ENCODE measurements at regions not wholly inside any gene's neighbourhood (a gene's known extent, or its start where the extent isn't known, plus 50 kb on each side); places are given as distances from the start of the nearest gene placed in this dataset.
A peak's percentile ranks its signal among the peaks of the same experiment; 100 is the strongest.

DNA sequence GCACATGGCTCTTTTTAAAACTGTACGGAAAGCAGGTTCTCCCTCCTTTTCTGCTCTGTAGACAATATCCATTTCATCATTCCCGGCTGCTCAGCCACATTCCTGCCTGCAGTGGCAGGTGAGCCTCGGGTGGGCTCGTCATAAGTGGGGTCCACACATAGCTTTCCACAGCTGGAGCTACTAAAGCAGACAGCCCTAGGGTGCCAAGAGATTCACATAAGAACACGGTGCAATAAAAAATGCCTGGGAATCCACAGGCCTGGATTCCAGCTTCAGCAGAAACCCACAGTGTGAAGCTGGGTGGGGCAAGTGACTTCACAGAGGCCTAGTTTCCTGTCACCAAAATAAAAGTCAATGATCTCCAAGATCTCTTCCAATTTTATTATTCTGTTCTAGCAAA is 96.4 kb downstream of the MIS18A start:
- DNase-seq = no peak

DNA sequence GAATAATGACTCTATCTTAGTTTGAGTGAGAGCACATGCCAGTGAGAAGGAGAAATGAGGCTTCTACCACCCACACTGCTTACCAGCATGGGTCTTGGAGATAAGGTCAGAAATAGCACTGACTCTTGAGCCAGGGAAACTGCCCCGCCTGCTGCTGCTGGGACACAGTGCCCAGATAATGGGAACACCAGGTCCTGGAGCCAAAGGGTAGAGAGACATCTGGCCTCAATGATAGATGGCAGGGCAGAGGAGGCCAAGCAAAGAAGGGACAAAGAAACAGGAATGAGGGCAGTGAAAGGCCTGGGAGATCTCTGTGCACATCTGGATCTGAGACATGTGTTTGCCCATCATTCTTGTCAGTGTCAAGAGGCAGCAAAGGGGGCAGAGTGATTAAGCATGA is 97.4 kb downstream of the MIS18A start:
- no peak for DNase-seq

- no peak for DNase-seq
Measured at GRCh38 chr21:32174819-32175218, 104.0 kb downstream of the MIS18A start.

DNA sequence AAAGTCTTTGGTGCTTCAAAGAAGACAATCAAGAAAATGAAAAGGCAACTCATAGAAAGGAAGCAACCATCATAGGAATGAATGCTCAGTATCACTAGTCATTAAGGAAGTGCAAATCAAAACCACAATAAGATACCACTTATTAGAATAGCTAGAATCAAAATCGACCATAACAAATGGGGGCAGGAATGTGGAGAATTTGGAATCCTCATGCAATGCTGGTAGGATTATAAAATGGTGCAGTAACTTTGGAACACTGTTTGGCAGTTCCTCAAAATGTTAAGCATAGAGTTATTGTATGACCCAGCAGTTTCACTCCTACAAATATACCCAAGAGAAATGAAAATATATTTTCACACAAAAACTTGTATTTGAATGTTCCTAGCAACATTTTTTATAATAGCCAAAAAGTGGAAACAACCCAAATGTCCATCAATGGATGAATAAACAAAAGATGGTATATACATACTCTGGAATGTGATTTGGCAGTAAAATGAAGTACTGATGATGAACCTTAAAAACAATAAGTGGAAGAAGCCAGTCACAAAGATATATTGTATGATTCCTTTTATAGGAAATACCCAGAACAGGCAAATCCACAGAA is 105.6 kb downstream of the MIS18A start:
- DNase-seq = no peak

DNA sequence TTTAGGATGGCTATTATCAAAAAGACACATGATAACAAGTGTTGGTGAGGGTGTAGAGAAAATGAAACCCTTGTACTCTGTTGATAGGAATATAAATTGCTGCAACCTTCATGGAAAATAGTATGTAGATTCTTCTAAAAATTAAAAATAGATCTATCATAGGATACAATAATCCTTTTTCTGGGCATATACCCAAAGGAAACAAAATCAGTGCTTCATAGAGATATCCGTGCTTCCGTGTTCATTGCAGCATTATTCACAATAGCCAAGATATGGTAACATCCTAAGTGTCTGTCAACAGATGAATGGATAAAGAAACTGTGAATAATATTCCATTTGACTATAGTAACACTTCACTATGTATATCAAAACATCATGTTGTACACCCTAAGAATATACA is 106.7 kb downstream of the MIS18A start:
- DNase-seq = no peak

DNA sequence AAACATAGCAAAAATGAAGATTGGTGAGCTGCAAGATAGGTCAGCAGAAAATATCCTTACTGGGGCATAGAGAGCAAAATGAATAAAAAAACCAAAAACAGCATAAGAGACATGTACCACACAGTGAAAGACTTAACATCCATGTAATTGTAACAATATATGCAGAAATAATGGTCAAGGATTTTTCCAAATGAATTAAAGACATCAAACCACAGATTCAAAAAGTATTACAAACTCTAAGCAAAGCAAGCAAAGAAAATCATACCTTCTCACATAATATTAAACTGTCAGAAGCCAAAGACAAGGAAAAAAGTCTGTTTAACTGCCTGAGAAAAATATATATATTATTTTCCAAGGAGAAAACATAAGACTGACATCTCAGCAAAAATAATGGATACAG is 111.3 kb downstream of the MIS18A start:
- DNase-seq = no peak

- no peak for DNase-seq
Measured at GRCh38 chr21:32163386-32163785, 115.5 kb downstream of the MIS18A start.

DNA sequence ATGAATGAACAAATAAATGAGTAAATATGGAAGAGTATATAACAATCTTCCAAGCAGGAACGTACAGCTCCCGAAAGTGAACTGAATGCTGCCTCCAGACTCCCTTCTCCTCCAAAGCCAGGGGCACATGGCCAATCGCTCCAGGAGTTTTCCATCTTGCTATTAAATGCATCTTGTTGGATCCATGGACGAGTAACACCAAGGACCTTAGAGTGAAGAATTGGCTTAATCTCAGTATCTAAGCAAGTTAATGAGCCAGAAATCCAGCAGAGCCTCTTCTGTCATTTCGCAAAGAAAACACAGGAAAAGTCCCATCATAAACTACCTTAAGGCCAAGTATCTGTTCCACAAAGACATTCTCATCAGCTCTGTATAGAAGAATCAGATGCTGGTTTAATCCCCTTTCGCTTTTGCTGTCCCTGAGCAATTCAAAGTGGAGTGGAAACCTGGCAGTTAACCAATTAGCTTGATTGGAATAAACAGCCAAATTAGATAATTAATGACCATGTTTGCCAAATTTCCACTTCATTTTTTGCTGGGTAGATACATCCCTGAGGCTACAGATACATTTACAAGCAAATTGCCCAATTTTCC is 116.0 kb downstream of the MIS18A start:
- DNase-seq = no peak

GRCh38 chr21:32155226-32155625 is 123.6 kb downstream of the MIS18A start:
- no peak for DNase-seq

GRCh38 chr21:32147041-32147440 is 131.8 kb downstream of the MIS18A start:
- DNase-seq = no peak

DNA sequence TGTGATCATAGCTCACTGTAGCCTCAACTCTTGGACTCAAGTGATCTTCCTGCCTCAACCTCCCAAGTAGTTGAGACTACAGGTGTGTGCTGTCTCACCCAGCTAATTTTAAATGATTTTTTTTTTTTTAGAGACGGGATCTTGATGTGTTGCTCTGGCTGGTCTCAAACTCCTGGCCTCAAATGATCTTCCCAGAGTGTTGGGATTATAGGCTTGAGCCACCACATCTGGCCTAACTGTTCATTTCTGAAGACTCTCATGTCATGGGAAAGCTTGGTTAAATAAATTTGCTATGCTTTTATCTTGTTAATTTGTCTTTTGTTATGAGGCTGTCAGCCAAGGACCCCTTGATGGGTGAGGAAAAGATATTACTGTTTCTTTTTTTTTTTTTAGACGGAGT is 134.0 kb downstream of the MIS18A start:
- no peak for DNase-seq

DNA sequence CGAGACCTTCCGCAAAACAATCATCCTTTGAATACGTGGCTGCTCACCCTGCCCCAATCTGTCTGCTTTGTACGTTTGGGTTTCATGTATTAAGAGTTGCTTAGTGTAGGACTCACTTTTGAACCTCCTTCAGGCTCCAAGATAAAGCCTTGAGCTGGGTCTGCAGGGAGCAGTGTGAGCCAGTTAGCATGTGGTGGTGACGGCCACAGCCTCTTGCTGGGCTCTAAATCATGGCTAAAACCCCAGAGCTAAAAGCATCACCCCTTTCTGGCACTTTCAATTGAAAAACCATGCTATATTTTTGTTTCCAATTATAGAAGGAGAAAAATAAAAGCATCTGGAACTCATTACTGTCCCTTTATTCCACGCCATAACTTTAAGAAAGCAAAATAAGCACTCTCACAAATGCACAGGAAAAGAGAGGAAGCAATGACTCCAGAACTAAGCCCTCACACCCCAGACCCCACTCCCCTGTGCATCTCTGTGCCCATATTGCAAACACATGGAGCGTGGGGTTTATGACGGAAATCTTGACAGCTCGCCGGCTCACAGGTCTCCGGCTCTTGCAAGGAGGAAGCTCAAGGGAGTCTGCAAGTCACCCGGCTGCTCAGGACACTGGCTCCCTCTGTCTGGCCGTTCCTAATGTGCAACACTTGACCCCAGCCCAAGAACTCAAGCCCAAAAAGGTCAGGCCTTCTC is 135.5 kb downstream of the MIS18A start:
- peak; percentile 88 for DNase-seq

- peak; percentile 63 for DNase-seq
Measured at GRCh38 chr21:32141318-32141633, 137.6 kb downstream of the MIS18A start.

- peak; percentile 77 for DNase-seq
Measured at GRCh38 chr21:32140604-32141317, 138.1 kb downstream of the MIS18A start.

DNA sequence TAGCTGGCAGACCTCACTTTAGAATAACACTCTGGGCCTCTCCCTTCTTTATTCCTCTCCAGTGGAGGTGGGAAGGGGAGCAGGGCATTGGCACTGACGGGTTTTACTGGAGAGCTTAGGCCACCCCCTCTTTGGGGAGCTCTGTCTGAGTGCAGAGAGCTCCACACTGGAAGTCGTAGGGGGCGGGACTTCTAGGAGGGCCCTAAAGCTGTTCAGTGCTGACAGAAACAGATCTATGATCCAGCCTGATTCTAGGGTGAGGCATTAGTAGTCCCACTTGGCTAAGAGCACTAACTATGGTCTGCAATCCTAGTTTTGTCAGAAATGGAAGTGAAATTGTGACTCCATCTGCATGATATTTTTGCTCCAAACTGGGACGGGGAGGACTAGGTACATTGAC is 138.7 kb downstream of the MIS18A start:
- peak; percentile 53 for DNase-seq

- DNase-seq = no peak
Measured at GRCh38 chr21:32138658-32139057, 140.2 kb downstream of the MIS18A start.

DNA sequence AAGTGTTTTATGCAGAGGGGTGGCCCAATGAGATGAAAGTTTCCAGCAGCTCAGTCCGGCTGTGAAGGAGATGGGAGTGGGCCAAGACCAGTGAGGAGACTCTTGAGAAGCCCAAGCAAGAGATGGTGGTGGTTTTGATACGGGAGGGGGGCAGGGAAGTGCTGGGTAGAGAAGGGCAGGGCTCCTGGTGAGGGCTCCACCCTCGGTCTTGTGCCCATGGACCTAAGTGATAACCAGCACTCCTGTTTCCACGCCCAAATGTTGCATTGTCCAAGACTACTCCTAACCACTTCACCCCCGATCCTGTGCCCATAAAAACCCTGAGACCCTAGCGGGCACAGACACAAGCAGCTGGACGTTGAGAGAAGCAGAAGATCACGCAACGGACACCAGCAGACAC is 140.9 kb downstream of the MIS18A start:
- no peak for DNase-seq

GRCh38 chr21:32137266-32137665 is 141.6 kb downstream of the MIS18A start:
- DNase-seq = no peak

- no peak for DNase-seq
Measured at GRCh38 chr21:32136546-32136945, 142.3 kb downstream of the MIS18A start.

- peak; percentile 67 for DNase-seq
Measured at GRCh38 chr21:32135401-32136363, 143.2 kb downstream of the MIS18A start.

GRCh38 chr21:32134441-32135130 is 144.3 kb downstream of the MIS18A start:
- no peak for DNase-seq

GRCh38 chr21:32132881-32133280 is 146.0 kb downstream of the MIS18A start:
- no peak for DNase-seq

Data from femur (tissue), 1 donor.